Activated CD4-positive, alpha-beta T cell treated with anti-CD3 and anti-CD28 coated beads for 1 hour (primary cell): ENCODE measurements at regions not wholly inside any gene's neighbourhood (a gene's known extent, or its start where the extent isn't known, plus 50 kb on each side); places are given as distances from the start of the nearest gene placed in this dataset.

Experiments
- DNase-seq: peaks from one replicate; pipeline ENCODE4 v3.0.0-alpha.2; 2020

- DNase-seq: no peak
Measured at GRCh38 chr7:68321076-68321639, 1277.1 kb upstream of the AUTS2 start.

- DNase-seq: no peak
Measured at GRCh38 chr7:68321776-68322496, 1276.3 kb upstream of the AUTS2 start.

GRCh38 chr7:68324621-68325020 lies 1273.7 kb upstream of the AUTS2 start:
- DNase-seq: no peak

- no peak for DNase-seq
Measured at GRCh38 chr7:68334216-68334615, 1264.1 kb upstream of the AUTS2 start.

- no peak for DNase-seq
Measured at GRCh38 chr7:68334636-68335272, 1263.5 kb upstream of the AUTS2 start.

- no peak for DNase-seq
Measured at GRCh38 chr7:68336594-68336993, 1261.7 kb upstream of the AUTS2 start.

- no peak for DNase-seq
Measured at GRCh38 chr7:68348401-68348800, 1249.9 kb upstream of the AUTS2 start.

GRCh38 chr7:68362745-68363518 lies 1235.3 kb upstream of the AUTS2 start:
- no peak for DNase-seq

GRCh38 chr7:68364886-68365625 lies 1233.2 kb upstream of the AUTS2 start:
- DNase-seq: no peak

GRCh38 chr7:68371985-68372384 lies 1226.3 kb upstream of the AUTS2 start:
- no peak for DNase-seq

- no peak for DNase-seq
Measured at GRCh38 chr7:68376131-68376661, 1222.1 kb upstream of the AUTS2 start.

- no peak for DNase-seq
Measured at GRCh38 chr7:68381731-68382130, 1216.5 kb upstream of the AUTS2 start.

GRCh38 chr7:68384581-68384980 lies 1213.7 kb upstream of the AUTS2 start:
- no peak for DNase-seq

GRCh38 chr7:68393051-68393450 lies 1205.2 kb upstream of the AUTS2 start:
- DNase-seq: no peak

GRCh38 chr7:68394131-68394530 lies 1204.1 kb upstream of the AUTS2 start:
- no peak for DNase-seq

GRCh38 chr7:68399991-68400590 lies 1198.2 kb upstream of the AUTS2 start:
- DNase-seq: no peak

- DNase-seq: no peak
Measured at GRCh38 chr7:68400783-68401182, 1197.5 kb upstream of the AUTS2 start.

- no peak for DNase-seq
Measured at GRCh38 chr7:68401313-68401712, 1197.0 kb upstream of the AUTS2 start.

GRCh38 chr7:68406480-68406879 lies 1191.8 kb upstream of the AUTS2 start:
- DNase-seq: no peak

GRCh38 chr7:68407460-68407859 lies 1190.8 kb upstream of the AUTS2 start:
- DNase-seq: no peak

GRCh38 chr7:68408873-68409272 lies 1189.4 kb upstream of the AUTS2 start:
- no peak for DNase-seq

GRCh38 chr7:68409851-68410250 lies 1188.4 kb upstream of the AUTS2 start:
- no peak for DNase-seq
